NCI-H2107 treated with DMSO at 0.1 percent for 48 hours (cell line): ENCODE measurements at regions not wholly inside any gene's neighbourhood (a gene's known extent, or its start where the extent isn't known, plus 50 kb on each side); places are given as distances from the start of the nearest gene placed in this dataset.
"Not testable (repeated sequence)": the region's sequence is repeated elsewhere in the genome, so short reads cannot be mapped to it uniquely, and the experiment has no call there.

Experiments
- DNase-seq: peaks from one replicate; lab custom pipeline; 2025; ENCODE audit not compliant: unreplicated experiment; lab: John Stamatoyannopoulos, UW

- DNase-seq = no peak
Observed at GRCh38 chr5:67989456-67989855, 226.1 kb upstream of the PIK3R1 start.

DNA sequence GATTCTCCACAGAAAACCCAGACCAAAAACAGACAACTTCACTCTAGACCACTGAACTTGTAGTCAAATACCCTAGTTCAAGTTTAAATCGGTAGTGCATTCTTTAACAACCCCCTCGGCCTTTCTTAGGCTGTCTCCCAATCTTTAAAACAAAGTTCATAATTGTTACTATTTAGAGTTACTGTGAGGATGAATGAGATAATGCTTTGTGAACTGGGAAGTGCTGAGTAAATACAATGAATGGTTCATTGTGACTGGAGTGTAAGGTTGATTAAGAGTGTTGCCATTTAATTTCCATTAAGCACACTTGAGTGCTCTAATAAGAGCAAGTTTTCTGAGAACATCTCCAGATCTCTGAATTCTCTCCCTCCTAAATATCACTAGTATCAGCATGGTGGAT is 228.8 kb upstream of the PIK3R1 start:
- DNase-seq = no peak

GRCh38 chr5:67985686-67986387 is 229.7 kb upstream of the PIK3R1 start:
- DNase-seq = no peak

DNA sequence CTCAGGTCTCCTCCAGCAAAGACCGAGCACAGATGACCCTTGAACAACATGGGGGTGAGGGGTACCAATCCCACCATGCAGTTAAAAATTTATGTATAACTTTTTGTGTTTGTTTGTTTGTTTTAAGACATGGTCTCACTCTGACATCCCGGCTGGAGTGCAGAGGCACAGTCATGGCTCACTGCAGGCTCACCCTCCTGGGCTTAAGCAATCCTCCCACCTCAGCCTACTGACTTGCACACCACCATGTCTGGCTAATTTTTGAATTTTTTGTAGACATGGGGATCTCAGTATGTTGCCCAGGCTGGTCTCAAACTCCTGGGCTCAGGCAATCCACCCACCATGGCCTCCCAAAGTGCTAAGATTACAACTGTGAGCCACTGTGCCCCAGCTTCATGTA is 231.0 kb upstream of the PIK3R1 start:
- no peak for DNase-seq

DNA sequence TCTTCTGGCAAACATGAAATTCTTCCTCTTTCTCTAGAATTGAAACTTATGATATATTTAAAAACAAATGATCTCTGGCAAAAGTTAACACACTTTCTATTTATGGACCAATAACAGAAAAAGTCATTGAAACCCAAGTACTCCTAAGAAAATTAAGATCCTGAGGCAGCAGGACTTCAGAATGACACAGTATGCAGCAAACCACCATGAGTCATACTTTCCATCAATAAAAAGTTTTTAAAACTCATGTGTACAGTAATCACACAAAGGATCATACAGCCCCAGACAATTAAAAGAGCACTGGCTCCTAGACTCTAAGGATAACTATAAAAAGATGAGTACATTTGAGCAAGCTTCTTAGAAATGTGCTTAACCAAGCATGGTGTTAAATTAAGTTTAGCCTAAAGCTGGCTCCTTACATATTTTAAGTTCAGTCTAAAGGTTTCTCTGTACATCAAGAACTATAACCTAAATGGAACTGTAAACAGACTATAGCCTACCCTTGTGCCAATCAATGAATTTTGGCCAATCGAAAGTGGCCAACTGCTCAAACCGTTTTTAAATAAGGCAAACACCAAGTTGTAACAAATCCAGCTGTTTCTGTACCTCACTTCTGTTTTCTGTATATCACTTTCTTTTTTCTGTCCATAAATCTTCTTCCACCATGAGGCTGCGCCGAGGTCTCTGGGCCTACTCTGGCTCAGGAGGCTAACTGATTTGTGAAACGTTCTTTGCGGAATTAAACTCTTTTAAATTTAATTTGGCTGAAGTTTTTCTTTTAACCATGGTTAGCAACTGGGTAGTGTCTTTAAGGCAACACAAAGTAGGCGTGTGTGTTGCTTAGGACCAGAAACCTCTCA is 232.1 kb upstream of the PIK3R1 start:
- no peak for DNase-seq

GRCh38 chr5:67982160-67982559 is 233.4 kb upstream of the PIK3R1 start:
- not testable (repeated sequence) for DNase-seq

- DNase-seq = no peak
Observed at GRCh38 chr5:67978171-67978570, 237.4 kb upstream of the PIK3R1 start.

DNA sequence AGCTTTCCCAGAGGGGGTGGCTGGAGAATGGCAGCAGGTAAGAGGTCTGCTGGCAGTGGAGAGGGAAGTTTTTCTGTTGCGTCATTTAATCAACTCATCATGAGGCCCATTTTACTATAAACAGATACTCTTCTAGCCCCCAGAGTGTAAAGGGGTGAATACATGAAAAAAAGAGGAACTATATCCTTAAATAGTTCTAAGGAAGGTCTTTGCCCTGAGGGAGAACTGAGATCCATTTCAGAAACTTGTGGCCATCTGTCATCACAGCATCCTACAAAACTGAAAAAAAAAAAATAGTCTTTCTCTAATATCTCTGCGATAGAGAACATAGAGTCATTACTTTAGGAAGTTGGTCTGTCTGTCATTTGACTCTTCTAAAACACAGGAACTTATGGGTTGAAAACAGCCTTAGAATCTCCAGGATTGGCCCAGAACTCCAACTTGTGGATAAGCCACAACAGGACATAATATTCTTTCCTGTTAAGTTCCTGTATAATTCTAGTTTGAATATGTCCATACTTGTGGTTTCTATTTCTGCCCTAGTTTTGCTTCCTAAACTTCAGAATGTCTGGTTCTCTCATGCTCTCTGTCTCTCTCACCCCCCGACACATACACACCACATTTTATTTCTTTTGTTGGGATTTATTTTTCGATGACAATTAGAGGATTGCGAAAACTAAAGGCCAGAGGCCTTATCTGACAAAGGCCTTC is 238.5 kb upstream of the PIK3R1 start:
- DNase-seq = no peak

DNA sequence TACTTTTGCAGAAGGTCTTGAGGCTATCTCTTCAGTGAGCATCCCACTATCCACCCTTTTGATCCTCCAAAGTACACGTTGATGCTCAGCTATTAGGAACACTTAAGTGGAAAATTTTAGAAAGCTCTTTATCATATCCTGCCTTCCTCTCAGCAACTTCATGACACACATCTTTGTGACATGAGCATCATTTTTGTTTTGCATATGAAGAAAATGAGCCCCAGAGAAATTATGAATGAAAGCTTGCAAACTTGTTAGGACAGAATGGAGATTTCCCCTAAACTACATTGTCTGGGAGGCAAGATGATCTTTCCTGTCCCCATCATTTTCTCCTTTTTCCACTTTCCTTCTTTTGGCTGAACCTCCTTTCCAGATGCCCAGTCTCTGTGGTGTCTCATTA is 239.4 kb upstream of the PIK3R1 start:
- DNase-seq = no peak

DNA sequence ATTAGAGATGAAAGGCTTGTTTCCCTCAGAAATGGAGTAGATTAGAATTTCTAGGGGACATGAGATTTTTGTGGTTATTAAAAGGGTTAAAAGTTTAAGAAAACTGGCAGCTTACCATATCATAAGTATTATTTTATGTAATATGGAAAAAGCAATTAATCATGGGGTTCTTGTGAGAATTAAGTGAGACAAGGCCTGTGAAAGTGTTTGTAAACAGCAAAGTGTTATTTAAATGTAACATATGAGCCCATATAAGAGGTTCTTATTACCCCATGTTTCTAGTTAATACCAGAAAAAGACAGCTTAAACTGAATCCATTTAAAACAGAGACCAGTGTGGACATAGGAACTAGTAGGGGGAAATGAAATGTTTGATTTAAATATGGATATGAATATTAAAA is 241.1 kb upstream of the PIK3R1 start:
- DNase-seq = no peak

DNA sequence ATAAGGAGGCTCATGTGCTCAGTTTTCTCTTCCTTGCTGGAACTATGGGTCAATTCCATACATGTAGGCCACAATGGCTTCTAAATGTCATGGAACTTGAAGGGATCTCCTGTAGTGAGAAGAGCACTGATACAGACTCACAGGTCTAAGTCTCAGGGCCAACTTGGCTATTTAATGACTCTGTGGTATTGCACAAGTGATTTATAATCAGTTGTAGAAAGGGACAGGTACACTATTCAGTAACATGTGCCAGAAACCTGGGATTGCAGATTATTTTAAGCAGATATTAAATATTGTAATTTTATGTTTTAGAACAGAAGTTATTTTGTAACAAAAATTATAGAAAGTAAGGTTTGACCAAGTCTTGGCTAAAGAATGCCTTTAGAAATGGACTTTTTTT is 241.5 kb upstream of the PIK3R1 start:
- no peak for DNase-seq

DNA sequence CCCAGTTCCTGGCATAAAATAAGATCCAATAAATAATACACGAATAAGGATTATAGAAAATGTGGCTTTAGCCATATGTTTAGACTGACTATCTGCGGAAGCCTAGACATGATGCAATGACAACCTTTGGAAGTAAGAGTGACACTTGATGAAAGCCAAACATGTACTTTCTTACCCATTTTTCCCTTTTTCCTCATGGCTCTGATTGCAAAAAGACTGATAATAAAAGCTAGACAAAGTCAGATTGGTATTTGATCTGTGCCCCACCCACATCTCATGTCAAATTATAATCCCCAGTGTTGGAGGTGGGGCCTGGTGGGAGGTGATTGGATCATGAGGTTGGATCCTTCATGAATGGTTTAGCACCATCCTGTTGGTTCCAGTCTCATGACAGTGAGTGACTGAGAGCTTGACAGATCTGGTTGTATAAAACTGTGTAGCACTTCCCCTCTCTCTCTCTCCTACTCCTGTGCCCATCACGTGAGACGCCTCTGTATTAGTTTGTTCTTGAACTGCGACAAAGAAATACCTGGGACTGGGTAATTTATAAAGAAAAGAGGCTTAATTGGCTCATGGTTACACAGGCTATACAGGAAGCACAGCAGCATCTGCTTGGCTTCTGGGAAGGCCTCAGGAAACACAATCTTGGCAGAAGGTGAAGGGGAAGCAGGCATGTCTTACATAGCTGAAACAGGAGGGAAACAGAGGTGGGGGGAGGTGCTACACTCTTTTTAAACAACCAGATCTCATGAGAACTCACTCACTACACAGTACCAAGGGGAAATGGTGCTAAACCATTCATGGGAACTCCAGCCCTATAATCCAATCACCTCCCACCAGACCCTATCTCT is 243.4 kb upstream of the PIK3R1 start:
- DNase-seq = no peak

DNA sequence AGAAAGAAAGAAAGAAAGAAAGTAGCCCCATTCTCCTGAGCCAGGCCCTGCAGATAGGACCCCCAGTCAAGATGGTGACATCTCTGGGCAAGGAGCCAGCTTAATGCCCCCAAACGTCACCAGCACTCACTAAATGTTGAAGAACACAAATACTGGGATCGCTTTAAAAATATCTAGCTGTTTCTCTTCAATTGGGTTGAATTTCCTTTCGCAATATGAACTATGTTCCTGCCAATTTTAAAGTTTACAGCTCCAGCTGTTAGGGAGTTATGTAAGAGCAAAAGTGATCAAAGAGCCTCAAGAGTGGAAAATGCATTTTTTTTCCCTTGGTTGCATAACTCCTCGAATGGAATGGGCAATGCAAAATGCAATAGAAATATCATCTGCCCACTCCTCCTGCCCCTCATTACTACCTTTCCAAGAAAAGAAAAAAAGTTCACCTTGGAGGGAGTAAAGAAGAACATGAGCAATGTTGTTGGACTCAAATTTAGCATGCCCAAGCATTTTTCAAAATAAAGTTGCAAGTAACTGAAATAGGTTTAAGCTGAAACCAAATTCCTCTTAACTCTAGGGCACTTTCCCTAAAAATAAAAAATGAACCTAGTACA is 244.2 kb upstream of the PIK3R1 start:
- no peak for DNase-seq

DNA sequence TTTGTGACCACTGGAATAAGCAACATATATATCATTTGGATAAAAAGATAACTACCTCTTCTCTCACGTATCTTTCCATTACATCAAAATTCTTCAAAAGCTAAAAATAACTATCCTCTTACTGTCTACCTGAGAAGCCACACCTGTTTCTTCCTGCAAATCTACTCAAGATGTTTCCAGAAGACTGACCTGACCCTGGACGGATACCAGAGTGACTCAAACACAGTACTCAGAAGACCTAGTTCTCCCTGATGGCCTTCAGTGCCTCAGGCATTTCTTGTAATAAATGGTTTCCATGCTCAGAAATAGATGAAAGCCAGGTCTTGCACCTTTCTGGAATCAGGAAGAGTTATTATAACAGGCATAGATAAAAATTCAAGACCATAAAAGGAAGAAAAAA is 245.9 kb upstream of the PIK3R1 start:
- no peak for DNase-seq

DNA sequence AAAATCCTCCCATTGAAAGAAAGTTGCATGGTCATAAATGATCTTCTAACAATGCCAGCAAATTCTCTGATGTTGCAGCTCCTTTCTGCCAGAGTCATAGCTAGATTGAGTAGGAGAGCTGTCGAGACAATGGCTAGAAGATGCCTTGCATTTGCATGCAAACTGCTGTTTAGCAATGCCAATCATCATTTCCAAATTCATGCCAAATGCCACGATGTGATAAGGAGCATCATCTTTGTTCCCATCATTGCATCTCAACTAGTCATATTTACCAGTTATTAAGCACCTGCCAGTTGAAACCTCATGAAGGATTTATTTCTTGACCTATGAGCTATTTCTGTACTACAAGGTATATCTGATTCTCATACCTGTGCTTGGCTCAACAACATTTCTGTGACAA is 246.4 kb upstream of the PIK3R1 start:
- DNase-seq = no peak

DNA sequence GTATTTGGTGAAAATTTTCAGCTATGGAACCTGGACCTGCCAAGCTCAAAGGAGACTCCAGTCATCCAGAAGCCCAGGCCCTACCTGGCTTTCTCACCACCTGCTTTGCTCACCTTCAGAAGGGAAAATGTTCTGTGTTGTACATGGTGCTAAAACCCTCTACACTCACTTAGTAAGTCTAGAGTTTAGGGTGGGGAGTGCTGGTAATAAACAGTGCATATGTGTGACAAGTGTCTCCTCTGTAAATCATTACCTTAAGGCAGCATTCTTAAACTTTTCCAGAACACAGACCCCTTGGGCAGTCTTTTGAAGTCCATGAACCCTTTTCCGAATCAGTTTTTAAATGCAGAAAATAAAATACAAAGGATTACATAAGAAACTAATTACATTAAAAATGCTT is 248.8 kb upstream of the PIK3R1 start:
- DNase-seq = no peak

DNA sequence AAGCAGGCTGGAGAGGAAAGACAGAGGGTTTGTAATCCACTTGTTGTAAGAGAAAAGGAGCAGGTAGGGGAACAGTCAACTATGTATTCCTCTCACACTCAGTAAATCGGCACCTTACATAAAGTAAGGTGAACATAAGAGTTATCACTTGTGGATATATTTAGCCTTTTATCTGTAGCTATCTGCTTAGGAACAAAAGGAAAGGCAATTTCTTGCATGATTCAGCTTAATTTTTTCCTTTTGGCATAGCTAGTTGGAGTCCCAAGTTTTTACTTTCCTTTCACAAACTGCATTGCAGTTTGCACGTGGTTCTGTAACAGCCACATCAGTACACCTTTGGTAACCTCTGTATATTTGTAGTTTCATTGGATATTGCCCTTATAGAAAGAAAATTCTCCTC is 250.9 kb upstream of the PIK3R1 start:
- no peak for DNase-seq

GRCh38 chr5:67963789-67964519 is 251.6 kb upstream of the PIK3R1 start:
- DNase-seq = no peak

GRCh38 chr5:67960939-67961338 is 254.6 kb upstream of the PIK3R1 start:
- DNase-seq = no peak

GRCh38 chr5:67957374-67957773 is 258.2 kb upstream of the PIK3R1 start:
- DNase-seq = no peak
